IMR-90 (cell line): ENCODE measurements at regions not wholly inside any gene's neighbourhood (a gene's known extent, or its start where the extent isn't known, plus 50 kb on each side); places are given as distances from the start of the nearest gene placed in this dataset.

Experiments
- BHLHE40 ChIP-seq: fragments of 150-350 bp; IDR thresholded peaks from 2 replicates; pipeline ENCODE4 v1.6.1; 2016; ENCODE audit warnings: mild to moderate bottlenecking, low read depth, low read length
- CEBPB ChIP-seq: IDR thresholded peaks from 2 replicates; pipeline ENCODE4 v1.6.1; 2012; ENCODE audit warnings: low read depth, low read length, improper control_type of control experiment
- CTCF ChIP-seq: conservative IDR thresholded peaks from 2 replicates; pipeline ENCODE4 v1.5.1; 2012; ENCODE audit warnings: mild to moderate bottlenecking, low read depth, low read length, improper control_type of control experiment
- FOS ChIP-seq: fragments of 150-350 bp; IDR thresholded peaks from 2 replicates; pipeline ENCODE4 v1.6.1; 2016; ENCODE audit warnings: low read depth, low read length
- MXI1 ChIP-seq: IDR thresholded peaks from 2 replicates; pipeline ENCODE4 v1.6.1; 2012; ENCODE audit warnings: low read depth, mild to moderate bottlenecking, low read length, moderate library complexity, borderline replicate concordance
- POLR2A ChIP-seq: IDR thresholded peaks from 2 replicates; pipeline ENCODE4 v1.6.1; 2012; ENCODE audit warnings: mild to moderate bottlenecking, low read depth, low read length
- RAD21 ChIP-seq: IDR thresholded peaks from 2 replicates; pipeline ENCODE4 v1.6.1; 2012; ENCODE audit warnings: low read length, improper control_type of control experiment
- RCOR1 ChIP-seq: IDR thresholded peaks from 2 replicates; pipeline ENCODE4 v1.6.1; 2012; ENCODE audit warnings: mild to moderate bottlenecking, low read length, improper control_type of control experiment; ENCODE audit not compliant: insufficient replicate concordance
- RFX5 ChIP-seq: IDR thresholded peaks from 2 replicates; pipeline ENCODE4 v1.8.0; 2012; ENCODE audit warnings: low read depth, mild to moderate bottlenecking, low read length, moderate library complexity
- USF2 ChIP-seq: fragments of 150-350 bp; IDR thresholded peaks from 2 replicates; pipeline ENCODE4 v1.6.1; 2017; ENCODE audit warnings: mild to moderate bottlenecking, antibody characterized with exemption, low read length, low read depth

- no peak for TF ChIP-seq CTCF
- TF ChIP-seq POLR2A: no peak
- no peak for TF ChIP-seq RAD21
- TF ChIP-seq RCOR1: no peak
- TF ChIP-seq CEBPB: no peak
- no peak for TF ChIP-seq USF2
- no peak for TF ChIP-seq RFX5
- no peak for TF ChIP-seq FOS
- TF ChIP-seq BHLHE40: no peak
- no peak for TF ChIP-seq MXI1
These were observed 201.6 kb upstream of the SVIL start for GRCh38 chr10:29836396-29836795.
